Mucosa of rectum (tissue), 2 donors: ENCODE measurements at regions not wholly inside any gene's neighbourhood (a gene's known extent, or its start where the extent isn't known, plus 50 kb on each side); places are given as distances from the start of the nearest gene placed in this dataset.
"Not testable (repeated sequence)": the region's sequence is repeated elsewhere in the genome, so short reads cannot be mapped to it uniquely, and the experiment has no call there.

ENCODE experiments used
- H3K27ac ChIP-seq, 2 donors: one replicate each; pipeline ENCODE4 v1.7.0; 2013; ENCODE audit warnings: inconsistent platforms in 2 of 2, low read depth in 2 of 2, low read length in 2 of 2
- H3K27me3 ChIP-seq, 2 donors: one replicate each; pipeline ENCODE4 v1.7.0; 2013; ENCODE audit warnings: low read length in 2 of 2; ENCODE audit not compliant: control insufficient read depth in 2 of 2, insufficient read depth in 2 of 2
- H3K36me3 ChIP-seq, 2 donors: one replicate each; pipeline ENCODE4 v1.7.0; 2013; ENCODE audit warnings: low read length in 2 of 2; ENCODE audit not compliant: control insufficient read depth in 2 of 2, insufficient read depth in 2 of 2
- H3K4me1 ChIP-seq, 2 donors: one replicate each; pipeline ENCODE4 v1.7.0; 2013; ENCODE audit warnings: low read length in 2 of 2, mild to moderate bottlenecking in 1 of 2; ENCODE audit not compliant: control insufficient read depth in 2 of 2, insufficient read depth in 2 of 2
- H3K4me3 ChIP-seq, 2 donors: one replicate each; pipeline ENCODE4 v1.7.0; 2013; ENCODE audit warnings: low read length in 2 of 2
- H3K9ac ChIP-seq, 2 donors: one replicate each; pipeline ENCODE4 v1.7.0; 2013; ENCODE audit warnings: low read length in 2 of 2, low read depth in 1 of 2, mild to moderate bottlenecking in 1 of 2
- H3K9me3 ChIP-seq, 2 donors: one replicate each; pipeline ENCODE4 v1.7.0; 2013; ENCODE audit warnings: low read length in 2 of 2; ENCODE audit not compliant: control insufficient read depth in 2 of 2
- donor health status: healthy.
- donor health status: Normal muscosa, but diverticular disease.

DNA sequence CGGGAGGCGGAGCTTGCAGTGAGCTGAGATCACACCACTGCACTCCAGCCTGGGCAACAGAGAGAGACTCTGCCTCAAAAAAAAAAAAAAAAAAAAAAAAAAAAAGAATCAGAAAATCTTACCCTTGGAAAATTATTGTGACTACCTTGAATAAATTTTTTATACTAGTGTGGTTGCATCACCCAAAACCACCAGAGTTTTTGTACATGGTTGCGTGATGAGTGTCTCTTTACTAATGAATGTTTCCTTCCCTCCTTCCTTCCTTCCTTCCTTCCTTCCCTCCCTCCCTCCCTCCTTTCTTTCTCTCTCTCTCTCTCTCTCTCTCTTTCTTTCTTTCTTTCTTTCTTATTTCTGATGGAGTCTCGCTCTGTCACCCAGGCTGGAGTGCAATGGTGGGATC is 653.4 kb downstream of the ETS1 start:
- H3K4me3 ChIP-seq, H3K27ac ChIP-seq, H3K27me3 ChIP-seq, H3K4me1 ChIP-seq, H3K9me3 ChIP-seq, H3K36me3 ChIP-seq, H3K9ac ChIP-seq: not testable (repeated sequence)

DNA sequence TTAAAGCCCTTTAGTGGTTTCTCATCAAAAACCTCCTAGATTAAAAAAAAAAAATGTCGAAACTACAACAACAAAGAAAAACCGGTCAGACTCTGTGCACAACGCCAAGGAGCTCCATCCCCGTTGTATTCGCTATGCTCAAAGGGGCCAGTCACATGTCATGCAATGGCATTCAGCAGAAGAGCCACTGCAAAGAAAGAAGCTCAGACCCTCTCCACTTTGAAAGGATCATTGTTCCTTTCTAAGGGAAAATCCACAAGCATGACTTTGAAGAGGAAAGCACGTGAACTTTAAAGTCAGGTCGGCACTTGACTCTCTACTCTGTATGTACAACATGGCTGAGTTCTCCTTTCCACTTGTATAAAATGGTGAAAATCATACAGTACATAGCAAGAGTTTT is 655.6 kb downstream of the ETS1 start:
- Histone ChIP-seq H3K4me1 (no peaks in the 10 kb centered on the region), H3K36me3 (no peaks in the 10 kb centered on the region), H3K9me3 (no peaks in the 10 kb centered on the region), H3K27ac (no peak overlapping the region), H3K4me3 (no peak overlapping the region), H3K9ac (no peak overlapping the region), H3K27me3 (no peaks in the 10 kb centered on the region)

DNA sequence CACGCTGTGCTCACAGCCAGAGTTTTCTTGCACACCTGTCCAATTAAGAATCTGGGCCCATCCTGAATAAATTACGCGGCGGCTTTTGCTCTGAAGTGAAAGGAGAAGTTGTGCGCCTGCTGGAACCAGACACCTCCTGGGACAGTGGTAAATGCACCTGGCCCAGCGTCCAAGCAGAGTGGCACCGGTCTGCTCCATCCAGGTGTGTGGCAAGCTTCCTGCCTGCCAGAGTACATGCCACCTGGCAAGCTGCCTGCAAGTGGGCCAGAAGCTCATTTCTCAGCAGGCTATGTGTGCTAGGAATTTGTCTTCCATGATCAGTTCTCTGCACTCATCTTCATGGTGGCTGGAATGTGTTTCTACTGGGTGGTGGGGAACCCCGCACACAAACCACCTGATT is 660.6 kb downstream of the ETS1 start:
- H3K27me3 ChIP-seq: no peaks in the 10 kb centered on the region
- no peak overlapping the region for H3K27ac ChIP-seq
- H3K9me3 ChIP-seq: no peaks in the 10 kb centered on the region
- no peaks in the 10 kb centered on the region for H3K36me3 ChIP-seq
- no peak overlapping the region for H3K4me3 ChIP-seq
- H3K9ac ChIP-seq: no peak overlapping the region
- no peaks in the 10 kb centered on the region for H3K4me1 ChIP-seq

DNA sequence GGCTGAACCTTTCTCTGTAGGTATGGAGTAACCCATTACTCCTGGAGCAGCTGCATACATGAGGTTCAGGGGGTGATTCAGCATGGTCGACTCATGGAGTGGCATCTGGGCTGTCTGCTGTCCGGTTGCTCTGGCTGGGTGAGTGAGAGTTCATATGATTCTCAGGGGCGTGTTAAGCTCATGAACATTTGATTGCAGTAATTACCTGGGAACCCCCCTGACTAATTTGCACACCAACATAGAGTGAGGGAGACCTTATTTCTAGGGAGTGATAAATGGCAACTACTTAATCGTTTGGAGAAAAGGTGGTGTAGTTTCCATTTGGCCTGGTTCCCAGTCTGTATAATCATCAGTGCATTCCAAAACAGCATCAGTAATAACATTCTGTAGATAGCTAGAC is 661.9 kb downstream of the ETS1 start:
- Histone ChIP-seq H3K9ac (no peak overlapping the region), H3K27ac (no peak overlapping the region), H3K27me3 (no peaks in the 10 kb centered on the region), H3K4me1 (no peaks in the 10 kb centered on the region), H3K36me3 (no peaks in the 10 kb centered on the region), H3K9me3 (no peaks in the 10 kb centered on the region), H3K4me3 (no peak overlapping the region)

DNA sequence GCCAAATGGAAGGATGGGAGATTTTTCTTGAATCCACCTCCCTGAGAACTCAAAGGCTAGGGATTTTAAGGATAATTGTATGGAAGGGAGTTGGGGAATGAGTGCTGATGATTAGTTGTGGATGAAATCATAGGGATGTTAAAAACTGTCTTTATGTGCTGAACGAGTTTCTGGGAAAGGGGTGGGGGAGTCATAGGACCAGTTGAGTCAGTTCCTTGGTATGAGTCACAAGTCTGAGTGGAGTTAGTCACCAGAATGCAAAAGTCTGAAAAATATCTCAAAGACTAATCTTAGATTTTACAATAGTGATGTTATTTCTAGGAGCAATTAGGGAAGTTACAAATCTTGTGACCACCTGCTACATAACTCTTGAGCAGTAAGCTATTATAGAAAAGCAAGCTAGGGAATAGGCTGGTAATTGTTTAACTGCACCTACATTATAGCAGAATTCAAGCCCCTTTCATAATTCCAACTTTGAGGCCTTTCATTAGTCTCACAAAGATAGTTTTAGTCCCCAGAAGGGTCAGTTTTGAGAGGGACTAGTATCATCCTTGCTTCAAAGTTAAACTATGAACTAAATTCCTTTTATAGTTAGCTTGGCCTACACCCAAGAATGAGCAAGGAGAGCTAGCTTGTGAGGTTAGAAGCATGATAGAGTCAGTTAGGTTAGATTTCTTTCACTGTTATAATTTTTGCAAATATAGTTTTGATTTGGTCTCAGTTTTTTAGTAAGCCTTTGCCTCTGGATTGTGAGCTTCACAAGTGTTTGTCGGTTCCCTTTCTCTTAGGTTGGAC is 668.0 kb downstream of the ETS1 start:
- Histone ChIP-seq H3K36me3 (no peaks in the 10 kb centered on the region), H3K27me3 (no peaks in the 10 kb centered on the region), H3K4me3 (no peak overlapping the region), H3K9ac (no peak overlapping the region), H3K9me3 (peaks cover 2 to 3% of the 10 kb centered on the region in 2 donors), H3K4me1 (no peaks in the 10 kb centered on the region), H3K27ac (no peak overlapping the region)

DNA sequence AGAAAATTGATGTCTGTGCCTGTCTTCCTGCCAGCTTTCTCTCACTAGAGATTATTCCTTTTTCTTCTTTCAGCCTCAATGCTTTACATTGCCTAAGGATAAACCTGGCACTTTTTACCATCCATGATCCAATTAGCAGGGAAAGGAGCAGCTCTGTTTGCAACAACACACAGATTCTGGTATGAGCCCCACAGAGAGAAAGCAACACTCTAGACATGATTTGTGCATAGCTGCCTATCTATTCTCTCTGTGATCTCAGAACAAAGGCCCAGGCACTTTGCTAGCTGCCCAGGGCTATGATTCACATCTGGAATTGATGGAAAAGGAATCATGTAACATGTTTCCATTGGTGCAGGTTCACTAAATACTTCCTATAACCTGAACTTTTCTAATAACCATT is 685.0 kb downstream of the ETS1 start:
- Histone ChIP-seq H3K4me1 (no peaks in the 10 kb centered on the region), H3K27ac (no peak overlapping the region), H3K9me3 (no peaks in the 10 kb centered on the region), H3K36me3 (no peaks in the 10 kb centered on the region), H3K27me3 (no peaks in the 10 kb centered on the region), H3K9ac (no peak overlapping the region), H3K4me3 (no peak overlapping the region)

DNA sequence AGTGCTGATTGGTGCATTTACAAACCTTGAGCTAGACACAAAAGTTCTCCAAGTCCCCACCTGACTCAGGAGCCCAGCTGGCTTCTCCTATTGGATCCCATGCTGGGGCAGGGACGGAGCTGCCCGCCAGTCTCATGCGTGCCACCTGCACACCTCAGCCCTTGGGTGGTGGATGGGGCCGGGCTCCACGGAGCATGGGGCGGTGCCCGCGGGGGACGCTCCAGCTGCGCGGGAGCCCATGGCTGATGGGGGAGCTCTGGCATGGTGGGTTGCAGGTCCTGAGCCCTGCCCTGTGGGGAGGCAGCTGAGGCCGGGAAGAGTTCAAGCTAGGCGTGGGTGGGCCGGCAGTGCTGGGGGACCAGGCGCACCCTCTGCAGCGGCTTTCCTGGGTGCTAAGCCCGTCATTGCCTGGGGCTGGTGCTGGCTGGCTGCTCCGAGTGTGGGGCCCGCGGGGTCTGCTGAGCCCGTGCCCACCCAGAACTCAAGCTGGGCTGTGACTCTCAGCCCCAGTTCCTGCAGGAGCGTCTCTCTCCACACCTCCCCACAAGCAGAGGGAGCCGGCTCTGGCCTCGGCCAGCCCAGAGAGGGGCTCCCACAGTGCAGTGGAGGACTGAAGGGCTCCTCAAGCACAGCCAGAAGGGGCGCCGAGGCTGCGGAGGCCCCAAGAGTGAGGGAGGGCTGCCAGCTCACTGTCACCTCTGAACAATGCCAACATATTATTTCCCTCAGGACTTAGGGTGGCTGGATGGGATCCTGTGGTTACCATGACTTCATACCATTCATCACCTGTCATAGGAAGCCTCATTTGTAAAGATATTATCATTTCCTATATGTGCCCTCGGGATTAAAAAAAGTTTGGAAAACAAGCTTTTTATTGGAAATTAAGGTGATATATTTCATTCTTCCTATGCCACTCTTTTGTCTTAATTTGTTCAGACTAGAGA is 688.7 kb downstream of the ETS1 start:
- no peaks in the 10 kb centered on the region for H3K9me3 ChIP-seq

DNA sequence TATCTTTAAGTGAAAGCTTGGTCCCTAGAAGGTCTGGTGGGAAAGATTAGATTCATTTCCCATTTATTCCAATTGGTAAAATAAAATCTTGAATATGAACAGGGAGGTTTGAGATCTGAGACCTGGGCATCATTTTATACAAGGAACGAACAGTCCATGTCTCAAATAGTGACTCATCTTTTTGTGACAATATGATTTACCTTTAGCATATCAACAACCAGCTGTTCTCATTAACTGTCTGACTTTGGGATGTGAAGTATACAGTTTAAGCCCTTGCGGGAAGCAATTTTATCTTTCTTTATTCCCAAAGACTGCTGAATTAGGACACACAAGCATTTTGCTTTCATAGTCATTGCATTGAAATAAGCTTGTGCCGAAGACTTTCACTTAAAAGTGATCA is 691.6 kb downstream of the ETS1 start:
- no peak overlapping the region for H3K27ac ChIP-seq
- no peak overlapping the region for H3K9ac ChIP-seq
- H3K36me3 ChIP-seq: no peaks in the 10 kb centered on the region
- no peak overlapping the region for H3K4me3 ChIP-seq
- no peaks in the 10 kb centered on the region for H3K27me3 ChIP-seq
- no peaks in the 10 kb centered on the region for H3K9me3 ChIP-seq
- H3K4me1 ChIP-seq: no peaks in the 10 kb centered on the region

More for the DNA sequence above, 688.7 kb downstream of the ETS1 start:
- Histone ChIP-seq H3K27ac (no peak overlapping the region), H3K4me1 (no peaks in the 10 kb centered on the region), H3K36me3 (no peaks in the 10 kb centered on the region), H3K4me3 (no peak overlapping the region), H3K27me3 (no peaks in the 10 kb centered on the region), H3K9ac (no peak overlapping the region)

DNA sequence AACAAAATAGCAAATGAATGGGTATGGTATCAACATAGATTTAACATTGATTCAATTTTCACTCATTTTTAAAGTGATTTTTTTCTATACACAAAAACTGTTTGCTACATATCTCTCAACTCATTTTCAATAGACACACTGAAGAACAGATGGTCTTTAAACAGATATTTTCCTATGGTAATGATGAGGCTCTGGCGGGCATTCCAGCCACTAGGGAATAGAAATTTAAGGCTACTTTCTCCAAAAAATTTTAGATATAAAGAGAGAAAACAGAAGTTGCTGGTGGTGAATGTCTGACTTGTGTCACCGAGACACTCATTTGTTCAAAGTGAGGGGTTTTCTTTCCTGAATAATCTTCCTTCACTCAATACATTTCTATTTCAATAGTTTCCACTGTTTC is 693.0 kb downstream of the ETS1 start:
- Histone ChIP-seq H3K9me3 (no peaks in the 10 kb centered on the region), H3K27me3 (no peaks in the 10 kb centered on the region)

DNA sequence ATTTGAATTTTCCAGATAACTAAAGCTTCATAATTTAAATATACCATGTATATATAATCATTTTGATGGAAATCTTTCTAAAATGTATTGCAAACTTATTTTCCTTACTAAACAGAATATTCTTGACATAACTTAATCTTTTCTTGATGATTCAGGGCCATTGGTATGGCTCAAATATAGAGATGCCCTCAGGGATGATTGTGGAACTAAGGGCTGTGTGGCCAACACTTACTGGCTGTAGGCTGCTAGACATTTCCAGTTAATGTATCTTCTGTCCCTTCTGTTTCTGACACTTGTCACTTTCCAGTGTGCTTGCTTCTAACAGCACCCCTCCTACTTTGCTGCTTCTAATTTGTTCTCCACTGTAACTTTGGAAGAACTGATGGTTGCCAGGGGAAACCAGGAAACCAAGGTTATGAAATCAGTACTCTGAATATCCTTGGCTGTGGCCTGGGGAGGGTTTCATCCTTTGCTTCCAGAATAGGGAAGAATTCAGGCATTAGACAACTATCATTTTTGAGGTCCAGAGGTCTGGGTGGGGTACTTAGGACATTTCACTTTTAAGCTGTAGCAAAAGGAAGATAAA is 697.2 kb downstream of the ETS1 start:
- H3K27ac ChIP-seq: no peak overlapping the region
- no peaks in the 10 kb centered on the region for H3K27me3 ChIP-seq

More for the DNA sequence above, 693.0 kb downstream of the ETS1 start:
- Histone ChIP-seq H3K9ac (no peak overlapping the region), H3K4me3 (no peak overlapping the region), H3K4me1 (no peaks in the 10 kb centered on the region), H3K36me3 (no peaks in the 10 kb centered on the region), H3K27ac (no peak overlapping the region)

More for the DNA sequence above, 697.2 kb downstream of the ETS1 start:
- Histone ChIP-seq H3K4me3 (no peak overlapping the region), H3K9me3 (no peaks in the 10 kb centered on the region), H3K36me3 (no peaks in the 10 kb centered on the region), H3K4me1 (no peaks in the 10 kb centered on the region), H3K9ac (no peak overlapping the region)
